Neural progenitor cell (in vitro differentiated cells): ENCODE measurements at regions not wholly inside any gene's neighbourhood (a gene's known extent, or its start where the extent isn't known, plus 50 kb on each side); places are given as distances from the start of the nearest gene placed in this dataset.

Experiments used
- DNase-seq: peaks from one replicate; pipeline ENCODE4 v3.0.0-alpha.2; 2016; ENCODE audit warnings: low spot score
- H2AFZ ChIP-seq: fragments of 200-600 bp; sonication (generic); replicated peaks from 2 replicates; pipeline ENCODE4 v1.6.1; 2016; ENCODE audit warnings: antibody characterized with exemption
- H3F3A ChIP-seq: fragments of 200-600 bp; sonication (generic); 2 replicates; pipeline ENCODE4 v1.6.1; 2016; ENCODE audit warnings: antibody characterized with exemption, low read depth
- H3K27ac ChIP-seq: fragments of 200-600 bp; sonication (generic); 2 replicates; pipeline ENCODE4 v1.5.1; 2016; ENCODE audit warnings: mild to moderate bottlenecking
- H3K27me3 ChIP-seq: fragments of 200-600 bp; sonication (generic); 2 replicates; pipeline ENCODE4 v1.6.1; 2016; ENCODE audit warnings: mild to moderate bottlenecking, moderate library complexity
- H3K36me3 ChIP-seq: fragments of 200-600 bp; sonication (generic); 2 replicates; pipeline ENCODE4 v1.5.1; 2016
- H3K4me1 ChIP-seq: fragments of 200-600 bp; sonication (generic); 2 replicates; pipeline ENCODE4 v1.6.1; 2016; ENCODE audit warnings: mixed run types
- H3K4me2 ChIP-seq: fragments of 200-600 bp; sonication (generic); 2 replicates; pipeline ENCODE4 v1.6.1; 2016
- H3K4me3 ChIP-seq: fragments of 200-600 bp; sonication (generic); 2 replicates; pipeline ENCODE4 v1.5.1; 2016
- H3K79me2 ChIP-seq: fragments of 200-600 bp; sonication (generic); 2 replicates; pipeline ENCODE4 v1.6.1; 2016; ENCODE audit warnings: low read depth
- H3K9ac ChIP-seq: fragments of 200-600 bp; sonication (generic); 2 replicates; pipeline ENCODE4 v1.6.1; 2016
- H3K9me3 ChIP-seq: fragments of 200-600 bp; sonication (generic); 2 replicates; pipeline ENCODE4 v1.5.1; 2016; ENCODE audit warnings: low read depth
- H4K20me1 ChIP-seq: fragments of 200-600 bp; sonication (generic); 2 replicates; pipeline ENCODE4 v1.6.1; 2016; ENCODE audit warnings: low read depth
- H3K27ac Mint-ChIP-seq: 3 replicates; pipeline ENCODE4 v1.8.0; 2021; ENCODE audit warnings: mixed read lengths
- H3K27me3 Mint-ChIP-seq: 2 replicates; pipeline ENCODE4 v1.8.0; 2022; ENCODE audit warnings: low read depth, mild to moderate bottlenecking, inconsistent platforms, moderate library complexity, mixed read lengths; ENCODE audit not compliant: insufficient read depth
- H3K36me3 Mint-ChIP-seq: 3 replicates; pipeline ENCODE4 v1.8.0; 2021; ENCODE audit warnings: mixed read lengths
- H3K4me1 Mint-ChIP-seq: 3 replicates; pipeline ENCODE4 v1.8.0; 2021; ENCODE audit warnings: mixed read lengths
- H3K4me3 Mint-ChIP-seq: 3 replicates; pipeline ENCODE4 v1.8.0; 2021; ENCODE audit warnings: mild to moderate bottlenecking, moderate library complexity, mixed read lengths
- H3K9me3 Mint-ChIP-seq: 3 replicates; pipeline ENCODE4 v1.8.0; 2020; ENCODE audit warnings: mixed read lengths
- CTCF ChIP-seq: fragments of 200-600 bp; sonication (generic); IDR thresholded peaks from 2 replicates; pipeline ENCODE4 v1.5.1; 2017; ENCODE audit warnings: antibody characterized with exemption, mild to moderate bottlenecking
- EZH2 ChIP-seq: fragments of 200-600 bp; sonication (generic); IDR thresholded peaks from 2 replicates; pipeline ENCODE4 v1.6.1; 2017; ENCODE audit warnings: antibody characterized with exemption, mild to moderate bottlenecking, moderate library complexity
- EZH2phosphoT487 ChIP-seq: fragments of 200-600 bp; sonication (generic); IDR thresholded peaks from 2 replicates; pipeline ENCODE4 v1.6.1; 2017; ENCODE audit warnings: antibody characterized with exemption

- no peak overlapping the region for H3K27ac Mint-ChIP-seq
- no peak overlapping the region for H3K4me3 ChIP-seq
- no peaks in the 10 kb centered on the region for H3K36me3 ChIP-seq
- no peaks in the 10 kb centered on the region for H3K9me3 Mint-ChIP-seq
- H3K4me1 Mint-ChIP-seq, result no peaks in the 10 kb centered on the region
- no peak overlapping the region for H2AFZ ChIP-seq
- no peak overlapping the region for H3K4me2 ChIP-seq
- TF ChIP-seq EZH2 (no peak), CTCF (no peak), EZH2phosphoT487 (no peak)
- no peaks in the 10 kb centered on the region for H3F3A ChIP-seq
- H3K36me3 Mint-ChIP-seq, result no peaks in the 10 kb centered on the region
- no peaks in the 10 kb centered on the region for H3K79me2 ChIP-seq
- no peaks in the 10 kb centered on the region for H3K9me3 ChIP-seq
- no peaks in the 10 kb centered on the region for H3K4me1 ChIP-seq
- DNase-seq, result no peak
- H3K27me3 ChIP-seq, result no peaks in the 10 kb centered on the region
- no peak overlapping the region for H3K27ac ChIP-seq
- H4K20me1 ChIP-seq, result no peaks in the 10 kb centered on the region
- H3K9ac ChIP-seq, result no peak overlapping the region
- H3K27me3 Mint-ChIP-seq, result no peaks in the 10 kb centered on the region
- H3K4me3 Mint-ChIP-seq, result no peak overlapping the region
These were observed 58.0 kb upstream of the PGRMC2 start for GRCh38 chr4:128345650-128346049.

- TF ChIP-seq EZH2 (no peak), CTCF (no peak), EZH2phosphoT487 (no peak)
- no peaks in the 10 kb centered on the region for H3K36me3 ChIP-seq
- Mint-ChIP-seq H3K9me3 (no peaks in the 10 kb centered on the region), H3K27me3 (no peaks in the 10 kb centered on the region), H3K4me1 (no peaks in the 10 kb centered on the region), H3K27ac (no peak overlapping the region), H3K36me3 (no peaks in the 10 kb centered on the region), H3K4me3 (no peak overlapping the region)
- no peak overlapping the region for H2AFZ ChIP-seq
- no peaks in the 10 kb centered on the region for H3K79me2 ChIP-seq
- no peaks in the 10 kb centered on the region for H3K27me3 ChIP-seq
- H3K27ac ChIP-seq, result no peak overlapping the region
- H3K4me3 ChIP-seq, result no peak overlapping the region
- H4K20me1 ChIP-seq, result no peaks in the 10 kb centered on the region
- H3K9ac ChIP-seq, result no peak overlapping the region
- H3K4me2 ChIP-seq, result no peak overlapping the region
- DNase-seq, result no peak
- no peaks in the 10 kb centered on the region for H3K4me1 ChIP-seq
- no peaks in the 10 kb centered on the region for H3F3A ChIP-seq
- H3K9me3 ChIP-seq, result no peaks in the 10 kb centered on the region
These were observed 55.1 kb upstream of the PGRMC2 start for GRCh38 chr4:128342762-128343161.

GRCh38 chr4:128341634-128342033, 54.0 kb upstream of the PGRMC2 start:
- no peak overlapping the region for H3K4me3 Mint-ChIP-seq
- Histone ChIP-seq H4K20me1 (no peaks in the 10 kb centered on the region), H2AFZ (no peak overlapping the region), H3F3A (no peaks in the 10 kb centered on the region), H3K27ac (no peak overlapping the region), H3K9me3 (no peaks in the 10 kb centered on the region), H3K4me3 (no peak overlapping the region), H3K79me2 (no peaks in the 10 kb centered on the region), H3K9ac (no peak overlapping the region), H3K4me1 (no peaks in the 10 kb centered on the region), H3K4me2 (no peak overlapping the region), H3K36me3 (no peaks in the 10 kb centered on the region), H3K27me3 (no peaks in the 10 kb centered on the region)
- no peaks in the 10 kb centered on the region for H3K36me3 Mint-ChIP-seq
- H3K4me1 Mint-ChIP-seq, result no peaks in the 10 kb centered on the region
- no peaks in the 10 kb centered on the region for H3K27me3 Mint-ChIP-seq
- TF ChIP-seq EZH2 (no peak), EZH2phosphoT487 (no peak), CTCF (peak; percentile 34)
- H3K9me3 Mint-ChIP-seq, result no peaks in the 10 kb centered on the region
- no peak for DNase-seq
- no peak overlapping the region for H3K27ac Mint-ChIP-seq
